ENCODE measurements at regions not wholly inside any gene's neighbourhood (a gene's known extent, or its start where the extent isn't known, plus 50 kb on each side); places are given as distances from the start of the nearest gene placed in this dataset.

- Histone ChIP-seq H3K4me3 (no peak overlapping the region), H3K4me1 (no peaks in the 10 kb centered on the region), H3K9me3 (no peaks in the 10 kb centered on the region), H3K27me3 (peaks cover 3% of the 10 kb centered on the region), H3K27ac (no peak overlapping the region), H3K36me3 (no peaks in the 10 kb centered on the region)
- in situ Hi-C loops (cut with MboI; ENCODE audit: low pct_ligation_motif_present in 1 of 4, low pct_unique_long_range_greater_than_20kb in 1 of 4, low sequenced_read_pairs in 3 of 4), result no loop called here
- 39% methylated on average over 5 of the region's 5 CpGs; no CpG with 5 or more reads in 1 of the 2 donors for WGBS, 2 donors (ENCODE audit: low coverage in 1 of 2)
- intact Hi-C loops (cut with DNase I; ENCODE audit: low total_unique reads), result no loop called here
- no peak for DNase-seq
- no peak for TF ChIP-seq EP300 (IDR thresholded peaks at IDR 0.05; ENCODE audit: low read depth)
- no peak for TF ChIP-seq POLR2AphosphoS5 (IDR thresholded peaks at IDR 0.05)
- no peak for TF ChIP-seq CTCF (IDR thresholded peaks at IDR 0.05)
- TF ChIP-seq POLR2A (IDR thresholded peaks at IDR 0.05), result no peak
Measured at GRCh38 chr12:114238808-114239207, 167.1 kb downstream of the TBX5 start.

- Histone ChIP-seq H3K9me3 (no peaks in the 10 kb centered on the region), H3K4me3 (no peak overlapping the region), H3K27ac (no peak overlapping the region), H3K27me3 (peaks cover 3% of the 10 kb centered on the region), H3K4me1 (no peaks in the 10 kb centered on the region), H3K36me3 (no peaks in the 10 kb centered on the region)
- 14 to 37% methylated on average over 2 to 5 of the region's 5 CpGs for WGBS, 2 donors (ENCODE audit: low coverage in 1 of 2)
- in situ Hi-C loops (cut with MboI; ENCODE audit: low pct_ligation_motif_present in 1 of 4, low pct_unique_long_range_greater_than_20kb in 1 of 4, low sequenced_read_pairs in 3 of 4) (no loop called here), intact Hi-C loops (cut with DNase I; ENCODE audit: low total_unique reads) (no loop called here)
- TF ChIP-seq POLR2AphosphoS5 (IDR thresholded peaks at IDR 0.05), result no peak
- TF ChIP-seq EP300 (IDR thresholded peaks at IDR 0.05; ENCODE audit: low read depth), result no peak
- TF ChIP-seq CTCF (IDR thresholded peaks at IDR 0.05), result no peak
- no peak for TF ChIP-seq POLR2A (IDR thresholded peaks at IDR 0.05)
- no peak for DNase-seq
Measured at GRCh38 chr12:114237230-114237629, 168.7 kb downstream of the TBX5 start.

- Histone ChIP-seq H3K4me3 (no peak overlapping the region), H3K27me3 (no peaks in the 10 kb centered on the region), H3K4me1 (no peaks in the 10 kb centered on the region), H3K9me3 (no peaks in the 10 kb centered on the region), H3K27ac (no peak overlapping the region), H3K36me3 (no peaks in the 10 kb centered on the region)
- in situ Hi-C loops (cut with MboI; ENCODE audit: low pct_ligation_motif_present in 1 of 4, low pct_unique_long_range_greater_than_20kb in 1 of 4, low sequenced_read_pairs in 3 of 4), result no loop called here
- no peak for DNase-seq
- intact Hi-C loops (cut with DNase I; ENCODE audit: low total_unique reads), result no loop called here
- TF ChIP-seq POLR2AphosphoS5 (IDR thresholded peaks at IDR 0.05) (no peak), CTCF (IDR thresholded peaks at IDR 0.05) (no peak), EP300 (IDR thresholded peaks at IDR 0.05; ENCODE audit: low read depth) (no peak), POLR2A (IDR thresholded peaks at IDR 0.05) (no peak)
- 95 to 100% methylated on average over 1 to 2 of the region's 2 CpGs for WGBS, 2 donors (ENCODE audit: low coverage in 1 of 2)
Measured at GRCh38 chr12:114232187-114232586, 173.8 kb downstream of the TBX5 start.

GRCh38 chr12:114229150-114229549 is 176.8 kb downstream of the TBX5 start:
- 64 to 83% methylated on average over 1 of the region's 1 CpG for whole genome bisulfite sequencing, 2 donors (ENCODE audit: low coverage in 1 of 2)
- no peak overlapping the region for H3K27ac ChIP-seq
- in situ Hi-C loops (cut with MboI; ENCODE audit: low pct_ligation_motif_present in 1 of 4, low pct_unique_long_range_greater_than_20kb in 1 of 4, low sequenced_read_pairs in 3 of 4), result no loop called here
- no peaks in the 10 kb centered on the region for H3K36me3 ChIP-seq
- no peaks in the 10 kb centered on the region for H3K4me1 ChIP-seq
- H3K27me3 ChIP-seq, result no peaks in the 10 kb centered on the region
- no peak overlapping the region for H3K4me3 ChIP-seq
- no peak for TF ChIP-seq EP300 (IDR thresholded peaks at IDR 0.05; ENCODE audit: low read depth)
- H3K9me3 ChIP-seq, result no peaks in the 10 kb centered on the region
- DNase-seq, result no peak
- intact Hi-C loops (cut with DNase I; ENCODE audit: low total_unique reads), result no loop called here

GRCh38 chr12:114226241-114226928 is 179.6 kb downstream of the TBX5 start:
- Histone ChIP-seq H3K36me3 (no peaks in the 10 kb centered on the region), H3K27ac (no peak overlapping the region), H3K27me3 (no peaks in the 10 kb centered on the region), H3K9me3 (no peaks in the 10 kb centered on the region), H3K4me3 (no peak overlapping the region), H3K4me1 (no peaks in the 10 kb centered on the region)
- 8 to 62% methylated on average over 2 to 10 of the region's 10 CpGs for WGBS, 2 donors (ENCODE audit: low coverage in 1 of 2)
- DNase-seq, result no peak
- TF ChIP-seq POLR2AphosphoS5 (IDR thresholded peaks at IDR 0.05), result no peak
- TF ChIP-seq CTCF (IDR thresholded peaks at IDR 0.05), result no peak
- no peak for TF ChIP-seq EP300 (IDR thresholded peaks at IDR 0.05; ENCODE audit: low read depth)
- TF ChIP-seq POLR2A (IDR thresholded peaks at IDR 0.05), result no peak
- intact Hi-C loops (cut with DNase I; ENCODE audit: low total_unique reads), result no loop called here
- in situ Hi-C loops (cut with MboI; ENCODE audit: low pct_ligation_motif_present in 1 of 4, low pct_unique_long_range_greater_than_20kb in 1 of 4, low sequenced_read_pairs in 3 of 4), result no loop called here

All from transverse colon (tissue), 4 donors.